ENCODE measurements at regions not wholly inside any gene's neighbourhood (a gene's known extent, or its start where the extent isn't known, plus 50 kb on each side); places are given as distances from the start of the nearest gene placed in this dataset.

- TF ChIP-seq ZNF724P (CRISPR knock-in tag; IDR thresholded peaks at IDR 0.05; ENCODE audit: borderline replicate concordance) (no peak), SAP130 (CRISPR knock-in tag; IDR thresholded peaks at IDR 0.05; ENCODE audit: low read depth) (no peak)
Measured at GRCh38 chr20:1813674-1814635, 81.3 kb upstream of the SIRPA start (continued).

DNA sequence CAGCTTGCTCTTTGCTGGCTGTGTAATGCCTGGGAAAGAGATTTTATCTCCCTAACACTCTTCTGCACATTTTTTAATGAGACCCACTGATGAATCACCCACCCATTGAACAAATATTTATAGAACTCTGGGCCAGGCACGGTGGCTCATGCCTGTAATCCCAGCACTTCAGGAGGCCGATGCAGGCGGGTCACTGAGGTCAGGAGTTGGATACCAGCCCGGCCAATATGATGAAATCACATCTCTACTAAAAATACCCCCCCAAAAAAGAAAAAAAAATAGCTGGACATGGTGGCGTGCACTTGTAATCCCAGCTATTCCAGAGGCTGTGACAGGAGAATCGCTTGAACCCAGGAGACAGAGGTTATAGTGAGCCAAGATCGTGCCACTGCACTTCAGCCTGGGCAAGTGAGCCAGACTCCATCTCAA is 82.1 kb upstream of the SIRPA start:
- POLR2A ChIA-PET = interaction anchor here (1.2 to 3.3 kb wide), 2 partner anchors 15 to 658 kb away, joined by 3 to 31 read pairs; partner anchors contain the start of gene SNRPB
- Histone ChIP-seq H3K9ac (ENCODE audit: insufficient read depth, low read depth, low read length) (no peak overlapping the region), H3K9me3 (ENCODE audit: low read length) (no peaks in the 10 kb centered on the region), H3K4me2 (ENCODE audit: low read depth, low read length) (peak overlapping the region; percentile 37), H3K27ac (ENCODE audit: extremely low read length, insufficient read depth, low read length) (no peak overlapping the region), H3K36me3 (replicated peaks in 1 of 2; ENCODE audit: control insufficient read depth in 1 of 2, insufficient read depth in 2 of 2, low read length in 2 of 2) (no peaks in the 10 kb centered on the region), H3K79me2 (ENCODE audit: insufficient read depth, low read length) (no peaks in the 10 kb centered on the region), H3K4me1 (ENCODE audit: insufficient read depth, low read length) (peaks cover 64% of the 10 kb centered on the region), H3K4me3 (replicated peaks in 1 of 3; ENCODE audit: insufficient read depth in 1 of 3, low read depth in 2 of 3, low read length in 3 of 3) (no peak overlapping the region), H3K27me3 (ENCODE audit: control insufficient read depth in 1 of 2, insufficient read depth in 2 of 2, low read length in 2 of 2) (no peaks in the 10 kb centered on the region), H4K20me1 (ENCODE audit: insufficient read depth, low read length) (no peaks in the 10 kb centered on the region), H2AFZ (ENCODE audit: low read length) (no peak overlapping the region)
- in situ Hi-C loops (cut with HindIII; ENCODE audit: extremely low pct_ligation_motif_present, low pct_unique_long_range_greater_than_20kb) (no loop called here), intact Hi-C loops (cut with micrococcal nuclease; ENCODE audit: unreplicated experiment) (no loop called here)
- WGBS (ENCODE audit: low lambda C conversion rate) = 15% methylated on average over 7 of the region's 7 CpGs
- no peak for ATAC-seq
- peak; percentile 66 for FAIRE-seq
- no TSS peak for BruUV-seq (replicated peaks)
- CTCF ChIA-PET (ENCODE audit: low intra/inter-chr PET ratio, low total read pairs) = no interaction called here
- peak; percentile 78 for DNase-seq (ENCODE audit: low spot score)
- TF ChIP-seq ZNF121 (CRISPR knock-in tag; IDR thresholded peaks at IDR 0.05) = peak; percentile 92
- TF ChIP-seq WIZ (CRISPR knock-in tag; IDR thresholded peaks at IDR 0.05) = no peak
- no peak for TF ChIP-seq ZNF431 (CRISPR knock-in tag; IDR thresholded peaks at IDR 0.05; ENCODE audit: borderline replicate concordance, low read depth)
- TF ChIP-seq AFF4 (CRISPR knock-in tag; IDR thresholded peaks at IDR 0.05) = no peak
- TF ChIP-seq HIC2 (CRISPR knock-in tag; IDR thresholded peaks at IDR 0.05; ENCODE audit: low read depth) = no peak
- TF ChIP-seq ARID5B (CRISPR knock-in tag; IDR thresholded peaks at IDR 0.05) = peak; percentile 27; the same call in 1 of the 2 replicates
- TF ChIP-seq NR2F2 (IDR thresholded peaks at IDR 0.05; ENCODE audit: borderline replicate concordance, low read depth) = peak; percentile 46; the same call in 1 of the 2 replicates

All from HepG2 (cell line).